Lower leg skin (tissue), 4 donors: ENCODE measurements at regions not wholly inside any gene's neighbourhood (a gene's known extent, or its start where the extent isn't known, plus 50 kb on each side); places are given as distances from the start of the nearest gene placed in this dataset.
A peak's percentile ranks its signal among the peaks of the same experiment; 100 is the strongest.

Experiments
- DNase-seq, 2 donors: peaks; one replicate each; pipeline ENCODE4 v3.0.0-alpha.2; 2019; ENCODE audit warnings: low spot score in 2 of 2
- H3K4me3 ChIP-seq: fragments of 200-600 bp; sonication (generic); 2 replicates; pipeline ENCODE4 v1.5.1; 2017; ENCODE audit warnings: mild to moderate bottlenecking, low read depth; ENCODE audit not compliant: poor library complexity, severe bottlenecking
- POLR2A ChIP-seq, 2 donors: fragments of 450-650 bp; IDR thresholded peaks; one replicate each; pipeline ENCODE4 v1.6.1; 2016 to 2017; ENCODE audit warnings: antibody characterized with exemption in 2 of 2, mild to moderate bottlenecking in 1 of 2, moderate library complexity in 1 of 2
- WGBS, 2 donors: methylation state at CpG; one replicate each; pipeline ENCODE4 v1.1.5; 2018; 5-methylcytosine and 5-hydroxymethylcytosine counted together
- intact Hi-C: fragments of 100-400 bp; cut with DNase I; formaldehyde crosslinking; loops from one replicate; pipeline ENCODE4 v1.15.0; 2023; ENCODE audit warnings: low total_unique reads
- TF ChIP-seq, protein P1 (sequence below), 3 donors: fragments of 450-650 bp; IDR thresholded peaks; one replicate each; pipeline ENCODE4 v1.5.1; 2016; ENCODE audit warnings: antibody characterized with exemption in 3 of 3, mild to moderate bottlenecking in 3 of 3, moderate library complexity in 2 of 3

GRCh38 chr10:131003455-131003854 lies 308.1 kb downstream of the TCERG1L start:
- intact Hi-C loops: no loop called here
- TF ChIP-seq, protein P1, sequence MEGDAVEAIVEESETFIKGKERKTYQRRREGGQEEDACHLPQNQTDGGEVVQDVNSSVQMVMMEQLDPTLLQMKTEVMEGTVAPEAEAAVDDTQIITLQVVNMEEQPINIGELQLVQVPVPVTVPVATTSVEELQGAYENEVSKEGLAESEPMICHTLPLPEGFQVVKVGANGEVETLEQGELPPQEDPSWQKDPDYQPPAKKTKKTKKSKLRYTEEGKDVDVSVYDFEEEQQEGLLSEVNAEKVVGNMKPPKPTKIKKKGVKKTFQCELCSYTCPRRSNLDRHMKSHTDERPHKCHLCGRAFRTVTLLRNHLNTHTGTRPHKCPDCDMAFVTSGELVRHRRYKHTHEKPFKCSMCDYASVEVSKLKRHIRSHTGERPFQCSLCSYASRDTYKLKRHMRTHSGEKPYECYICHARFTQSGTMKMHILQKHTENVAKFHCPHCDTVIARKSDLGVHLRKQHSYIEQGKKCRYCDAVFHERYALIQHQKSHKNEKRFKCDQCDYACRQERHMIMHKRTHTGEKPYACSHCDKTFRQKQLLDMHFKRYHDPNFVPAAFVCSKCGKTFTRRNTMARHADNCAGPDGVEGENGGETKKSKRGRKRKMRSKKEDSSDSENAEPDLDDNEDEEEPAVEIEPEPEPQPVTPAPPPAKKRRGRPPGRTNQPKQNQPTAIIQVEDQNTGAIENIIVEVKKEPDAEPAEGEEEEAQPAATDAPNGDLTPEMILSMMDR (IDR thresholded peaks at IDR 0.05): no peak
- no peak for TF ChIP-seq POLR2A (IDR thresholded peaks at IDR 0.05)
- DNase-seq: peak in 1 of 2 donors; percentile 61
- H3K4me3 ChIP-seq: no peak overlapping the region
- 64 to 67% methylated on average over 4 of the region's 4 CpGs for WGBS, 2 donors

DNA sequence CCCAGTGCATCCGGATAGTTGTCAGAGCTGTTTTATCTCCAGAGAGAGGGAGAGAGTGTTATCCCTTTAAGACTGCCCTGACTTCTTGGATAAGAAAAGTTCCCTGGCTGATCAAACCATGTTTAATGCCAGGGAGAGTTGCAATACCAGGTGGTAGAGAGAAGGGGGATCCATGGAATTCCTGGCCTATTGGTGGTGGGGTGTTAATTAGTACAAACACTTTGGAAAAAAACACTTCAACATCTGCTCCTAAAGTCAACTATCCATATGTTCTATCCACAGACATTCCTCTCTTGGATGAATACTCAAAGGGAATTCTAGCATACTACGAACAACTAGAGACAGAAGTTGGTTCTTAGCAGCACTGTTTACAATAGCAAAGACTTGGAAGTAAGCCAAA lies 307.2 kb downstream of the TCERG1L start:
- intact Hi-C loops: no loop called here
- TF ChIP-seq POLR2A (IDR thresholded peaks at IDR 0.05): no peak
- TF ChIP-seq, protein P1 (IDR thresholded peaks at IDR 0.05): no peak
- 43 to 61% methylated on average over 2 of the region's 2 CpGs for WGBS, 2 donors
- H3K4me3 ChIP-seq: no peak overlapping the region
- no peak for DNase-seq

GRCh38 chr10:131006458-131007256 lies 304.9 kb downstream of the TCERG1L start:
- 91% methylated on average over 10 of the region's 10 CpGs for WGBS, 2 donors
- TF ChIP-seq, protein P1 (IDR thresholded peaks at IDR 0.05): no peak
- no peak for TF ChIP-seq POLR2A (IDR thresholded peaks at IDR 0.05)
- intact Hi-C loops: no loop called here
- peak in 1 of 2 donors; percentile 58 for DNase-seq
- H3K4me3 ChIP-seq: no peak overlapping the region

DNA sequence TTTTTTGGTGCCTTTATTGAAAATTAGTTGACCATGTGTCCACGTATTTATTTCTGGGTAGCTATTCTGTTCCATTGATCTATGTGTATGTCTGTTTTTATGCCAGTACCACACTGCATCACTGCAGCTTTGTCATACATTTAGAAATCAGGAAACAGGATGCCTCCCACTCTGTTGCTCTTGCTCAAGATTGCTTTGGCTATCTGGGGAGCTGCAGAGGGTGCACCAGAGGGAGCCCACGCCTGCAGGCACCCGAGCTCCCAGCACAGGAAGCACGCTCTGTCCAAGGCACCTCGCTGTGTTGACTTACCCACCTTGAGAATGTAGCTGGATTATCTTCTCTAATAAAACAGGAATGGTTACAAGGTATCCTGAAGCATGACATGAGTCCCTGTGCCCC lies 301.7 kb downstream of the TCERG1L start:
- H3K4me3 ChIP-seq: no peak overlapping the region
- intact Hi-C loops: loop anchor here (5.0 kb wide), 1 partner anchor 922 kb away; no protein-coding TSS in a partner anchor
- TF ChIP-seq POLR2A (IDR thresholded peaks at IDR 0.05): no peak
- TF ChIP-seq, protein P1 (IDR thresholded peaks at IDR 0.05): no peak
- peak in 1 of 2 donors; percentile 32 for DNase-seq
- 75 to 78% methylated on average over 5 of the region's 5 CpGs for WGBS, 2 donors

DNA sequence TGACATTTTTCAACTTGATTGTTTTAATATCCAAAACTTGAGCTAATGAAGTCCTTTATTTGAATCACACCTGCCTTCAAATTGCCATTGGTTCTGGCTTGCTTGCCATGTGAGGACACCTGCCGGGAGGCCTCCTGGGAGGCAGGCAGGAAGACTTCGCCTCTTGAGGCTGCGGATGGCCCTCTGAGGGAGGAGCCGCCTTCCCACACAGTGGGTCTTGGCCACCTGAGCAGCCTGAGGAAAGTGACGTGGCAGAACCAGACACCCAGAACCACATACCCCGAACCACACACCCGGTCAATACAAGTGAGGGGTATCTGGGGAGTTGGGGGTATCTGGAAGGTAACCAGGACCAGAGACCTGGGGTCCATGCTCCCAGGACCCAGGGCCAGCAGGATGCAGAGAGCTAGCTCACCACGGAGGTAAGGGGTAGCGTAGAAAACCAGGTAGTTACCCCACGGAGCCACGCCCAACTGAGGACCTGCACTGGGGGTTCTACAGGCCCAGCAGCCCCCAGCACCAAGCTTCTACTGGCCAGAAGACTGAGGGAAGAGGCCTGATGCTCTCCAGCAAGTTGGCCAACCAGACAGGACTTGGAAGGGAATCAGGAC lies 300.5 kb downstream of the TCERG1L start:
- H3K4me3 ChIP-seq: no peak overlapping the region
- intact Hi-C loops: loop anchor here (5.0 kb wide), 1 partner anchor 924 kb away; no protein-coding TSS in a partner anchor
- peak in 1 of 2 donors; percentile 79 for DNase-seq

More for the DNA sequence above, 300.5 kb downstream of the TCERG1L start:
- 84 to 91% methylated on average over 11 of the region's 11 CpGs for WGBS, 2 donors
- TF ChIP-seq, protein P1 (IDR thresholded peaks at IDR 0.05): no peak
- no peak for TF ChIP-seq POLR2A (IDR thresholded peaks at IDR 0.05)
